NCI-H446 (cell line): ENCODE measurements at regions not wholly inside any gene's neighbourhood (a gene's known extent, or its start where the extent isn't known, plus 50 kb on each side); places are given as distances from the start of the nearest gene placed in this dataset.

Experiments
- DNase-seq, 2 experiments: peaks; one replicate each; lab custom pipeline; 2025; lab: John Stamatoyannopoulos, UW

DNA sequence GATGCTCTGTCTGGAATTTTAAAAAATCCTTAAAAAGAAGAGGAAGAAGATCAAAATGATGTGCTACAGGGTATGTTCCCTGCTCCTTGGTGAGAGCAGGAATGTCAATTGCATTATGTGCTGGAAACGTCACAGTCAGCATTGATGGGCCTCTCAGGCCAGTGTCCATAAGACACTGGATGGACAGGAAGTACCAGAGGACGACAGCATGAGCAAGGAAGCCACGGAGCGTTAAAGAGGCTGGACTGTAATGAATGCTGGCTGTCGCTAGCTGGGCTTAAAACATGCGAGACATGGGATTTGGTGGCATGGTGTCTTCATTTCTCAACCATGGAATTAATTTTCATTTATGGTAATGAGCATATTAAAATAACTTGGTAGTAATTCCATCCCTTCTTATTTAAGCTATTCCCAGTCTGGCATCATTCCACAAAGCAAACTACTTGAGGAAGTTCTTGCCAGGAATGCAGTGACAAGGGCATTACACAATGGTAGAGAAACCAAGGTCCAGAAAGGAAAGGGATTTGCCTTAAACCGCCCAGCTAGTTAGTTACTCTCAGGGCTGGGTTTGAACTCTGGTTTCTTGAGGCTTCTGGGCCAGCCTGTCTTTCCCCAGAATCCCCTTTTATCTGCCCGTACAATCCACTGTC lies 166.6 kb upstream of the SOX4 start:
- DNase-seq: no peak

DNA sequence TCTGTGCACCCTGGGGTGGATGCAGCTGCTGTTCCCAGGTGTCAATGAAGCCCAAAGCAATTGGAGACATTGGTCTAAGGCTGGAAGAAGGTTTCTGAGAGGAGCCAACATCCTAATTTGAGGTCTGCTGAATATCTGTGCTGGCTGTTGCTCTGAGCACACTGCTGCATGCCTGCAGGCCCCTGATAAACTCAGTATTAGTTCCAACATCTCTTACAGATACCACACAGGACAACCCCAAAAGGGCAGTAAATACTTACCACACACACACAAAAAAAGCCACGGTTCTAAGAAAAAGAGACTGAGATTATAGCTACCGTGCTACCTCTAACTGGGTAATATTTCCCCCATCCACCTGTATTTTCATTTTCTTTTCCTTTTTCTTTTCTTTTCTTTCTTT lies 164.3 kb upstream of the SOX4 start:
- no peak for DNase-seq

DNA sequence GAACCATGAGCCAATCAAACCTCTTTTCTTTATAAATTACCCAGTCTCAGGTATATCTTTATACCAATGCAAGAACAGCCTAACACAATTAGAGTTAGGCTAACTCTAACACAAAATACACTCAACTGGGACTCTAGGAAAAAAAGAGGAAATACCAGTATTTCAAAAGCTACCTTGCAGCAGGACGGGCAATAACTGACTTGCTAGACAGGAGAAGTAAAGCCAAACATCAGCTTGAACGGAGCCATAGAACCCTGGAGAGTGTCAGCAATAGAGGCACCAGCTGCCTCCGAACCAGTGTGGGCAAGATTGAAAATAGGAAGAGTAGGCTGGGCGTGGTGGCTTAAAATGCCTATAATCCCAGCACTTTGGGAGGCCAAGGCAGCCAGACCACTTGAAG lies 162.0 kb upstream of the SOX4 start:
- no peak for DNase-seq

DNA sequence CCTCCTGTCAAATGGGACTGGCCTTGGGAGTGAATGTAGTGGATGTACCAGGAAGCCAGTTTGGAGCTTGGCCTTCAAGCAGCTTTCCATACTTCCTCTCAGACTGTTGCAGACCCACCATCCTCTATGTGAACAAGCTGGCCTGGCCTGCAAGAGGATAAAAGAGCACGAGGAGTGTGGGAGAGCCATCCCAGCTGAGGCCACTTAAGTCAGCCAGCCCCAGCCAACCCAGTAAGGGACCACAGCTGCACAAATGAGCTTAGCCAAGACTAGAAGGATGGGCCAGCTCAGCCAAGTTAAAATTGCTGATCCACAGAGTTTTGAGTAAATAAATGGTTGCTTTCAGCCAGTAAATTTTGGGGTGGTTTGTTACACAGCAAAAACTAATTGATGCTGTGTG lies 156.9 kb upstream of the SOX4 start:
- peak in 1 of 2 experiments; percentile 23 for DNase-seq

DNA sequence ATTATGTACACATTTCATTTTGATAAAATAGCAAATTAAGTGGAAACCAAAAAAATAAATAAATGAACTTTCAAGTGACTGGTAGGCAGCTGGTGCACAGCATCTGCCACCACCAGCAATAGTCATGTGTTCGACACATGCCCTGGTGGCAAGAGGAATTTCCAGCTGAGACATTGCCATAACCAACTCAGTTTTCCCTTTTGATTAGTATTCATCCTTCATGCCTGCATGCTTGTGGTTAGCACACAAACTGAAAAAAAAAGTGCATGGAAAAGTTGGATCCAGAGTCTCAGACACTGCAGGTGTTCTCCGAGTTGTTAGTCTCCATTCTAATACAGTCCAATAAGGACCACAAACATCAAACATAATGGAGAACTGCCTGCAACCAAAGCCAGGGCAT lies 156.0 kb upstream of the SOX4 start:
- no peak for DNase-seq

DNA sequence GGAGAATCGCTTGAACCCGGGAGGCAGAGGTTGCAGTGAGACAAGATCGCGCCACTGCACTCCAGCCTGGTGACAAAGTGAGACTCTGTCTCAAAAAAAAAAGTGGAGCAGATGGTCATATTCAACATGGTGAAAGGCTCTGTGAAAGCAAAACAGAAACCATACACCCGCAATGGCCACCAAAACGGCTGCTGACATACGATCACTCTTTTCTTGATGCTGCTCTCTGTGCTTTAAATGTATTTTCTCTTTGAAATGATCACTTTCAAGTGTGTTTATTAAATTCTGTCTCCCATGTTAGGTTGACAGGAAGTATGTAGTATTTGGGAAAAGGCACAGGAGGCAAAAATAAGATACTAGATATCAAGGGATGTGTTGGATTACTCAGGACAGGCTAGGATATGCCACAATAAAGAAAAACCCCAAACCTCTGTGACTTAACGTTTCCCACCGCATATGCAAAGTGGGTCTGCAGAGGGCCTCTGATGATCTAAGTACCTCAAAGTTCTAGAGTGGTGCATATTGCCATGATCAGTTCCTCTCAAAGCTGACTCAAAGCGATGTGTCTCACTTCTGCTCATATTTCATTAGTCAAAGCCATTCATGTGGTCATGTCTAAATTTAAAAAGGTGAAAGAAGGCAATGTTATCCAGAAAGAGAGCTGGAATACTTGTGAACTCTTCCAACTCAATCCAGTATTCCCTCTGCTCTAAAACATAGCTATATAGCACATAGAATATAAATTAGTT lies 155.1 kb upstream of the SOX4 start:
- no peak for DNase-seq

DNA sequence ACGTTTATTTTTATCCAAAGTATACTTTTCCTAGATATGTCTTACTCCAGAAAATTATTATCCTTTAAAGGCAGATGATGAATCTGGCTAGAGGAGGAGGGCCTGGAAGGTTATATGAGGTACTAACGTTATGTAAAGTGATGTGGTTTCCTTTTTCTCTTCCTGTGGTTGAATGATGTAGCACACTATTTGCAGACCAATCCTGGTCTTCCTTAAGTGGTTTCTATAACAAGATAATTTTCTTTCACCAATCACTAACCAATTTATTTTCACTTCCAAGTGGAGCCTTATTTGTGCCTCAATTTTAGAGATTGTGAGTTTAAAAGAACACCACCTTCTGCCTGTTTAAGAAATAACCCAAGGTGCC lies 154.6 kb upstream of the SOX4 start:
- DNase-seq: no peak

DNA sequence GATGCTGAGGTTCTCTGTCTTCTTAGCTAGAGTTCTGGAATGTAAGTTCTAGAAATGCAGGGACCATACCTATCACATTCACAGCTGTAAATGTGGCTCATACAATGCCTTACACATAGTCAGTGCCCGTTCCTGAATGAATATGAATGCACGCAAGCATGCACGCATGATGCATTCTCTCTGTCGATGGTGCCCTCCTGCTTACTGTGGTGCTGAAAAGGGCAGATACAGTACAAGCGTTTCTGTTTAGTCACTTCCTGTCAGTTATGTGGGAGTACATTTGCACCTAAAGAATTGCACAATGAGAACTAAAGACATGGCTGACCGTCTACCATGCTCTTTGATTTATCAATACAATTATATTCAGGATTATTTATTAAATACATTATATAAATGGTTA lies 152.2 kb upstream of the SOX4 start:
- DNase-seq: no peak

DNA sequence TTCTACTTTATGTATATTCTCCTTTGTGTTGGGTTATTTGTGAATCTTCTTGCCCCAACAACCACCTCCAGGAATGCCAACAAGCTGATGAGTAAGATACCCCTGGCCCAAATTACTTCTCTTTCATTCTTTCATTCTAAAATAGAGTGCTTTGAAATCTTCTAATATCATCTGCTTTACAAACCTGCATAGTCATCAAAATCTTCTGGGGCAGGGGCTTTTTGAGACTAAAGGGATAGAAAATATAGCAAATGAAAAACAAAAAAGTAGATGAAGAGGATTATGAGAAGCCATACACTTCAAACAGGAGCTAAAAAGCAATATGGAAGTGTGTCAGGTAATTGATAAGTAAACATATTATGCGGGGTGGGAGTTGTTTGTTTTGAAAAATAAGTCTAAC lies 150.7 kb upstream of the SOX4 start:
- DNase-seq: no peak

DNA sequence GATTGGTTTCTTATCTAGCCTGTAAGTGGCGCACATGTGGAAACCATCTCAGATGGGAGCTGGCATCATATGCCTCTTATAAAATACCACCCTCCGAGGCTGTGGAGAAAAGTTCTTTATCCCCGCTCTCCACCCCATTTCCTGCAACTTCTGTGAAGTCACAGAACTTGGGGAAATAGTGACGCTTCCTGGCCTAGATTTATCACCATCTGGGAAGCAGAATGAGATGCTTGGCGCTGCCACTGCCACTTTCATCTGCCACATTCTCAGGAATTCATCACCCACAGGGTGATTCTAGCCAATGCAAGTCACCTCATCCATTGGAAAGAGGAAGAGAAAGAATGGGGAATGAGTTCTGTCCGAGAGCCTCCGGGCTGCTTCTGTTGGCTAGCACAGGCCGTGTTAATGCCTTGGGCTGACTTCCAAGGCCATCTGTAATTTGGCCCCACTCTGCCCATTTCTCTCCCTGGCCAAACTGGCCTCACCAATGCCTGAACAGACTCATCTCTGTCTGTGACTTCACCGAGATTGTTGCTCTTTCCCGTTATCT lies 148.8 kb upstream of the SOX4 start:
- DNase-seq: peak in 1 of 2 experiments; percentile 6

DNA sequence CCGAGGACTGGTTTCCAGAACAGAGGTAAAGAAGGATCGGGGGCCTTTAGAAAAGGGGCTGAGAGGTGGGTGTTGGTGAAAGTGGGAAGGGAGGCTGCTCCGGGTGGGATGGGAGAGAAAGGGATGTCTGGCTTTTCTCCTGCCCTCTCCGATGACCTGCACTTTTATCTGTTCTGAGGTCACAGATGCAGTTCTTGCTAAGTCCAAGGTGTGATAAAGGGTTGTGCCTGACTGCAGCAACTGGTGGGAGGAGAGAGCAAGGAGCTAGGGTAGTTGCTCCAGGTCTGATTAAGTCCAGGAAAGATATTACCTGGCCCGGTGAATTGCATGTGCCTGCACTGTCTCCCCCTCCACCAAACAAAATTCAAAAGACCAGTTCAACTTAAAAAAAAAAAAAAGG lies 145.6 kb upstream of the SOX4 start:
- no peak for DNase-seq

DNA sequence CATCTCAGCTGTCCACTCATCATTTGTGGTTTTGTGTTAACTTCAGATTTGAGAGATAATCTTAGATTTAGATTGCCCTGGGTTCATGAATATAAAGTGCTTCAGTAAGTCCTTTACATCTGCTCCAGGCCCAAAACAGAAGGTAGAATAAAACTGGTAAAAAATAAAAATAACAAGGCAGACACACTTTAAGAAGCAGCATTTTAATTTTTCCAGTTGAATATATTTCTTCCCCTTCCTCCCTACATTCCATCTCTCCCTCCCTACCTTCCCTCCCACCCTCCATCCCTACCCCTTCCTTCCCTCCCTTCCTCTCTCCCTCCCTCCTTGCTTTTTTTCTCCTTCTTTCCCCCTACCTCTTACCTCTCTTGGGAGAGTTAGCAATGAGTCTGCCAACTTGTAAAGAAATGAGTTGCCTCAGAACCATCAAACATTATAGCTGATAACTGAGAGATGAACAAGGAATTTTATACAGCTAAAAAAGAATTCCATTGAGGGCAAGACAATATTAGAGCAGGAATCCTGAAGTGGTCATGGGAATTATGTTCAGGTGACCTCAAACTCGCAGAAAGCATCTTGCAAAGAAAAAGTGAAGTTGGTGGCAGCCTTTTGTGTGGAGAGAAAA lies 145.0 kb upstream of the SOX4 start:
- no peak for DNase-seq

DNA sequence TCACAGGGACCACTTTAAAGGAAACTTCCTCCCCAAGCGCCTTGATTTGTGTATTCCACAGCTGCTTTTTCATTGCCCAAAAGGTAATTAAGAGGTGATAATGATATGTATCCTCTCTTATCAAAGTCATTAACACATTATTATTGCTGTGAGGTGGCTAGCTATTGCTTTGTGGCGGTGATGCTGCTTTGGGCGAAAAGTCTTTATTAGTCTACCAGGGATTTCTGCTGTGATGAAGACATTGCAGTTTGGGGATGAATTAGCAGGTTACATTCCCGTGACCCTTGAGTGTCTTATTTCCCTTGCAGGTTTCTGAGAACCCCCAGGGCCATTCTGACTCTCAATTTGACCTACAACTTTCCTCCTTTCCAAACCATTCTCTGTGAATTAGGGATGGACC lies 143.4 kb upstream of the SOX4 start:
- no peak for DNase-seq

DNA sequence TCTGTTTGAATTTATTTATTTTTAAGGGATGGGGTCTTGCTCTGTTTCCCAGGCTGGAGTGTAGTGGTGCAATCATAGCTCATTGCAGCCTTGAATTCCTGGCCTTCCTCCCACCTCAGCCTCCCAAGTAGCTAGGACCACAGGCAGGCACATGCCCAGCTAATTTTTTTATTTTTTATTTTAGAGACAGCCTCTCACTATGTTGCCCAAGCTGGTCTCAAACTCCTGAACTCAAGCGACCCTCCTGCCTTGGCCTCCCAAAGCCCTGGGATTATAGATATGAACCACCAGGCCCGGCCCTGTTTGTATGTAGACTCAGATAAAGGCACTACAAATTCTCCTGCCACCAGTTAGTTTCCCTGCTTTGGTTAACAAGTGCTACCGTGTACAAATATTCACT lies 142.9 kb upstream of the SOX4 start:
- DNase-seq: no peak

DNA sequence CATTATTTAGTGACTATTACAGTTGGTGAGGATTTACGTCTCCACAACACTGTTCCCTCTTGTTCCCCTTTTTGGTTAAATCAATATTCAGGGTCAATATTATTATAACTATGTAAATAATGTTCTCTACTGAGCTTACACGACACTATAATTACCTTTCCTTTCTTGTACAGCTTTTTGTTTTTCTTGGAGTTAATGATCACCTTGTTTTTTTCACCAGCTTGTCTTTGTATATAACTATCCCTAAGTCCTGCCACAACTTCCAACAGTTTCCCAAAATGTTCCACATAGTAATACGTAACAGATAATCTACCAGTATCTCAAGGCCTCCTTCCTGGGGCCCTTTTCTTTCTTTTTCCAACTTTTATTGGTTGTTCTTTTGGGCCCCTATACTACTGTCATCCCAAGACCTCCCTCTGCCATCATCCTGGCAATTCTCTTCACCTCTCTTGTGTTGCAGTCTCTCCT lies 142.0 kb upstream of the SOX4 start:
- DNase-seq: no peak

DNA sequence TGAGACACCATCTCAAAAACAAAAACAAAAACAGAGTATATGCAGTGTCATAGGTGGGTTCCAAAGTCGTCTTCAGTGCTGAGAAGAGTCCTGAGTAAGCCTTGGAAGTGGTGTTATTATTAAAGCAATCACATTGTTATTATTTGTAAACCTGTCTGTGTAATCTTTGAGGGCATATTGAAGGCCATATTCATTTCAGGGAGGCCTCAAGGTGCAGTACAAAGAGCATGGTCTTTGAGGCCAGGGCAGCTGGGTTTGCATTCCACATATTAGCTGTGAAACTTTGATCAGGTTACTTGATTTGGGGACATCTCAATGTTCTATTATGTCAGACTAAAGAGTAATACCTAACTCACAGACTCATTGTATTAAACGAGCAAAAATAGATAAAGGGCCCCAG lies 139.3 kb upstream of the SOX4 start:
- DNase-seq: no peak

DNA sequence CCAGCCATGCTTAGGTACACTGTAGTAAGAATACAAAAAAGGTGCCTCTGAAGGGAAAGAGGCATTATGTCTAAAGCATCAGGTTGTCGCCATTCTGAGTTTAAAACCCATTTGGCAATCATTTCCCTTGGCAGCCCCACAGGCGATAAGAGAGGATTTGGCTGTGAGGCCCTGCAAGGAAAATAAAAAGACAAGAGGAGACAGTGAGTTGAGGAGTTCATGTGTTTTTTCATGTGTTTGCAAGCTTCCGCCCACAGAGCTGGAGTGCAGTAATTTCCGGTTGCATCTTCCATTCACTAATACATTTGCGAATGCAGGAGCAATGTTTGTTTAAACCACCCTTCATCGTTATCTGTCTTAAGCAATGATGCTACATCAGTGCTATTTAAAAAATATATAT lies 138.5 kb upstream of the SOX4 start:
- no peak for DNase-seq

DNA sequence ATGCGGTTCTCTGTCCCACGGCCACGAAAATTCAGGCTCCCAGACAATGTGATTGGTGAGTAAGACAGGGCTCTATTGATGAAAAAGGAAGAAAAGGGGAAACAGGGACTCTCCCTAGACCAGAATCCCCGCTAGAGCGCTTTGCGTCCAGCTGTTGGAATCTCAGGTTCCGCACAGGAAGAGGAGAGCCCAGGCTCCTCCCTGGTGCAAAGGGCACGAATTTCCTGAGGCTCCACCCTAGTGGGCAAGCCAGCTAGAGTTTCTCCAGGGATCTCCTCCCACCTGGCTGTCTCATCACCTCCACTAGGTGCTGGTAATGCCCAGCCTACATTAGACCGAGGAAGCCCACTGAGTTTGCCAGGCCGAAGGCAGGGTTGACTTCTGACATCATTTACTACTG lies 135.9 kb upstream of the SOX4 start:
- no peak for DNase-seq

DNA sequence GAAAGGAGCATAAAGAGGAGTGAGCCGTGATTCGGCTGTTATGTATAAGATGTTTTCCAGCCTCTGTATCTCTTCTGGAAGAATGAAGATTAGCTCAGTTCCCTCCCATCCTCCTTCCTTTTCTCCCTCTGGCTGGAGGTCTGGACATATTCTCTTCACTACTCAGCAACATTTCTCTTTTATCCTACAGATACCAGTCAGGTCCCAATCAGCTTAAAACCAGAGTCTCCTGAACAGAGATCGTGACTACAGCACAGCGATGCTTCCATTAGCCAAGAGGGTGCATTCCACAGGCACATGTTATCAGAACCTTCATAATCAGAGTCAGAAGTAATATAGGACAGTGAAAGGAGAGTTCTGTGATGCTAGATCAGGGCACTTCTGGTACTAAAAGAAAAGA lies 133.9 kb upstream of the SOX4 start:
- DNase-seq: no peak

DNA sequence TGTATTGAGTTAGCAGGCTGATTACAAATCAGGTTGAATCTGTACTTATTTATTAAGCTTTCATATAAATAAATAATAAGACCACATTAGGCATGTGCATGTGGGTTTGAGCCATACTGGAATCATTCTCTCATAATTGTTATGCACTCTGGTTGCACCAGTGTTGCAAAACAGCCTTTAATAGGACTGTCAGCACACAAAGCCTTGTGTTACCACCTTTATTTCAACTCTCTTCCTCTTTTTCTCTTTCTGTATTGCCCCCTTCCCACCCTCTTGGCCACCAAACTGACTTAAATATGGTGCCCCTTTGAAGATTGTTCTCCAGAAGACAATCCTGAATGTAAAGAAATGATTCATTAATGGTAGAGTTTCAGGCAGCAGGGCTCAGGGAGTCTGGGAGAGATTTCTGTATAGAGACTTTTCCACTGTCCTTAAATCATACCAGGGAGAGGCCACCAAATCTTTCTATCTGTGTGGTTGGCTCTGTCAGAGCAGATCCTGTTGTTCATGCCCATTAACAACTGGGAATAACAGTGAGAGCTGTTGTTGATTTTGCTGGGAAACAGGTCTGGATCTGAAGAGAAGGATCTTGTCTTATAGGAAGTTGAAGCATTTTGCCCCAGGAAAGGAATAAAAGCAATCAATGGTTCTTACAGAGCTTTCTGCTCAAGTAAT lies 131.6 kb upstream of the SOX4 start:
- DNase-seq: no peak

DNA sequence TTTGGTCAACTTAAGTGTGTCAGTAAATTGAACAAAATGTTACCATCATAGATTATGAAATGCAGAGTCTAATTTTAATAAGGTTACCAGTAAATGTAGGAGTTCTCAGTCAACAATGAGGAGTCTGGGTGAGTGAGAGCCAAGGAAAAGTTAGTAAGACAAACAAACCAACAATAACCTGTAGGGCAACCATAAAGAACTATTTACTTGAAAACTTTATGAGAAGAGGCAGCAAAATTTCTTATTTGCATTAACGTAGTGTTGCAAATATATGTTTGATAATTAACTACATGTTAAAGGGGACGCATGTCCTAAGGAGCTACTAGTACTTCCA lies 131.1 kb upstream of the SOX4 start:
- no peak for DNase-seq

DNA sequence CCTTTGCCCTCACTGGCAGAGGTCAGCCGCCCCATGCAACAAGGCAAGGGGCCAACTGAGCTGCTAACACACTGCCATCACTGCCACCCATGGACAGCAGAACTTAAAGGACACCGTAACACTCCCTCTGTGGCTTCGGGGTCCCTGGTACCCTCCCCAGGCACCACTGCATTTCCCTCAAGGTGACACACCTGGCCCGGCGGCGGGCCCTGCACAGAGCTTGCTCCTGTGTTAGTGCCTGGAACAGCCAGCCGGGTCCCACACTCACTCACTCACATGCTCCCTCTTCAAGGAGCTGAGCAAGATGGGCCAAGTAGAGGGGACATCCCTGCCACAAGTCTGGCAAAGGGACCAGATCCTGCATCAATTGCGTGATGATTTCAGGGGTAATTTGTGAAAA lies 126.5 kb upstream of the SOX4 start:
- DNase-seq: no peak

DNA sequence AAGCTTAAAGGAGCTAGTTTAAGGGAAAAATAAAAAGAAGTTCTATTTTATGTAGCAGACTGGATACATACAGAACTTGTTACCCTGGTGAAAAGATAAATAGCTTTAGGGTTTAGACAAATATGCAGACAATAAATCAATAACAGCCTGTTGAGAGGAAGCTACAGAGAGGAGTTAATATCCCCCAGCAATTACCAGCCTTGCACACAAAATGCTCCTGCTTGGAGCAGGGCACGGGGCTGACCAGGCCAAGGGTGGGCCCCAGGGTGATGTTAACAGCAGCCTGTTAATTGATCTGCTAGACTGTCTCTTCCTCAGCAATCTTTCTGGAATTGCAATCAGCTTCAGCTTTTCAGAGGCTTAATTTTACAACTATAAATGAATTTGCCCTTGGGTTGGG lies 125.1 kb upstream of the SOX4 start:
- DNase-seq: no peak
